GM21360 (cell line): ENCODE measurements at regions not wholly inside any gene's neighbourhood (a gene's known extent, or its start where the extent isn't known, plus 50 kb on each side); places are given as distances from the start of the nearest gene placed in this dataset.

ENCODE experiments used
- ATAC-seq: cut with Tn5 transposase; IDR thresholded peaks from one replicate; pipeline ENCODE4 v1.9.1; 2021; ENCODE audit warnings: mild to moderate bottlenecking, moderate library complexity; ENCODE audit not compliant: unreplicated experiment

DNA sequence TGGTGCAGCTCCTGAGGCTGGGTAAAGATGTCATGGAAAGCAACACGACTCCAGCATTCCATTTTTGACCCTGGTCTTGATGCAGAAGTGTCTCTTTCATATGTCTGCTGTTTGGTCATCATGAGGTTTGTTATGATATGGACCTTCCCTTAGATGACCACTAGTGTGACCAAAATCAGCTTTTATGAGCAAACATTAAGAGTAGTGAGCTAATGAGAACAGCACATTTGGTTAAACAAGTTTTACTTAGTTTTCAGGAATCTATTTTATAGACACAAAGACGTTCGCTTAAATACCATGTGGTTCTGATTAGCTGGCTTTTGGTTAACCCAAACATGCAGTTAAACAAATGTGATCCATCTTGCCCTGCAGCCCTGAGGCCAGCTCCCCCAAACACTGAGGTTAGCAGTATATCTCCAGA is 56.7 kb upstream of the ACTBL2 start:
- no peak for ATAC-seq

DNA sequence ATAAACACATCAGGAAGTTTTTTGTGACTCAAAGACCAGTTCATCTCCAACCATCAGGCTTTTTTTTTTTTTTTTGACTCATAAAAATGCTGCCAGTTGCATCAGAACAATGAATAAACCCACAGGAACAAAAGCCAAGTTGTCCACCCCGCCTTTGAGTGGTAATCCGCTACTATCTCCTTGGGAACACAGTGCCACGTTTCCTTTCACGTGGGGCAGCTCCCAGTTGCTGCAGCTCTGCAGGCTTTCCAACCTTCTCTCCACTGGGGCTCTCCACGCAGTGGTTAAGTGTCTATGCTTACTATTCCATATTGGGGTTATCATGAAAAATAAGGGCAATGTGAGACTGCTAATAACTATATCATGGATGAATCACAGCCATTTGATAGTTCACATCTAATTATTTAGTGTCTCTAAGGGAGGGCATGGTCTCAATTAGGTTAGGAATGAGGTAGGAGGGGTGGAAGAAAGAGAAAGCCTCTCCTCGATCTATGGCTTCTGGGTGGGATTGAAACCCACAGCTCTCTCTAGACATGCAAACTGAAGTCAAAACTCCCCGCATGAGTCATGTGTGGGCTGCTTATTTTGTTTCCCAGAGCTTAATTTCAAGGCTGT is 55.8 kb upstream of the ACTBL2 start:
- no peak for ATAC-seq

GRCh38 chr5:57537811-57538210 is 55.2 kb upstream of the ACTBL2 start:
- no peak for ATAC-seq

GRCh38 chr5:57532513-57533497 is 50.2 kb upstream of the ACTBL2 start:
- no peak for ATAC-seq
